MCF 10A (cell line): ENCODE measurements at regions not wholly inside any gene's neighbourhood (a gene's known extent, or its start where the extent isn't known, plus 50 kb on each side); places are given as distances from the start of the nearest gene placed in this dataset.

Experiments used
- BruUV-seq: library from RNA; stranded (reverse); fragments of 400-500 nt; replicated peaks from 2 replicates; lab custom pipeline; 2021; lab: Mats Ljungman, UMichigan
- CTCF ChIA-PET: fragments of 300-600 bp; sonication (Branson Sonifier 250); formaldehyde crosslinking; extraction: SDS; loops from one replicate; lab custom pipeline; 2021; ENCODE audit warnings: antibody characterized with exemption, inconsistent platforms; lab: Yijun Ruan, JAX
- POLR2A ChIA-PET: fragments of 300-600, 350-650 bp; sonication (Branson Sonifier 250); formaldehyde crosslinking; extraction: SDS; loops from one replicate; lab custom pipeline; 2020; ENCODE audit warnings: antibody characterized with exemption, inconsistent platforms; lab: Yijun Ruan, JAX
- DNase-seq: peaks from one replicate; pipeline ENCODE4 v3.0.0-alpha.2; 2018; ENCODE audit not compliant: unreplicated experiment
- H3K27ac Mint-ChIP-seq: one replicate; pipeline ENCODE4 v1.8.0; 2022; ENCODE audit warnings: mild to moderate bottlenecking, low read depth, mixed read lengths; ENCODE audit not compliant: unreplicated experiment
- H3K27me3 Mint-ChIP-seq: one replicate; pipeline ENCODE4 v1.8.0; 2022; ENCODE audit warnings: mixed read lengths; ENCODE audit not compliant: insufficient read depth, unreplicated experiment
- H3K36me3 Mint-ChIP-seq: one replicate; pipeline ENCODE4 v1.8.0; 2022; ENCODE audit warnings: mild to moderate bottlenecking, moderate library complexity, mixed read lengths; ENCODE audit not compliant: insufficient read depth, unreplicated experiment
- H3K4me1 Mint-ChIP-seq: one replicate; pipeline ENCODE4 v1.8.0; 2022; ENCODE audit warnings: mixed read lengths; ENCODE audit not compliant: insufficient read depth, unreplicated experiment
- H3K4me3 Mint-ChIP-seq: one replicate; pipeline ENCODE4 v1.8.0; 2022; ENCODE audit warnings: mild to moderate bottlenecking, moderate library complexity, mixed read lengths; ENCODE audit not compliant: unreplicated experiment
- H3K9me3 Mint-ChIP-seq: one replicate; pipeline ENCODE4 v1.8.0; 2022; ENCODE audit warnings: mixed read lengths; ENCODE audit not compliant: unreplicated experiment
- CTCF ChIP-seq: fragments of 200-600 bp; IDR thresholded peaks from one replicate; pipeline ENCODE4 v1.8.0; 2022; ENCODE audit warnings: antibody characterized with exemption, mild to moderate bottlenecking; ENCODE audit not compliant: unreplicated experiment
- intact Hi-C: fragments of 100-400 bp; cut with micrococcal nuclease; formaldehyde crosslinking; loops from 2 replicates; pipeline ENCODE4 v1.14.1; 2022

GRCh38 chrX:57741107-57741506, 61.0 kb upstream of the NLRP2B start:
- H3K27ac Mint-ChIP-seq: no peak overlapping the region
- no peak for TF ChIP-seq CTCF
- H3K4me1 Mint-ChIP-seq: no peaks in the 10 kb centered on the region
- no peaks in the 10 kb centered on the region for H3K36me3 Mint-ChIP-seq
- H3K4me3 Mint-ChIP-seq: no peak overlapping the region
- intact Hi-C loops: no loop called here
- CTCF ChIA-PET: interaction anchor here (0.6 kb wide), 1 partner anchor 170 kb away, joined by 3 read pairs; no protein-coding TSS in a partner anchor
- no TSS peak for BruUV-seq
- H3K27me3 Mint-ChIP-seq: peaks cover 7% of the 10 kb centered on the region
- POLR2A ChIA-PET: no interaction called here
- DNase-seq: no peak
- H3K9me3 Mint-ChIP-seq: peaks cover 7% of the 10 kb centered on the region

GRCh38 chrX:57737881-57738280, 57.8 kb upstream of the NLRP2B start:
- Mint-ChIP-seq H3K27ac (no peak overlapping the region), H3K4me3 (no peak overlapping the region), H3K4me1 (no peaks in the 10 kb centered on the region), H3K36me3 (no peaks in the 10 kb centered on the region), H3K9me3 (no peaks in the 10 kb centered on the region), H3K27me3 (peaks cover 6% of the 10 kb centered on the region)
- ChIA-PET CTCF (no interaction called here), POLR2A (no interaction called here)
- DNase-seq: no peak
- intact Hi-C loops: no loop called here
- TF ChIP-seq CTCF: no peak
- no TSS peak for BruUV-seq
